ENCODE measurements at regions not wholly inside any gene's neighbourhood (a gene's known extent, or its start where the extent isn't known, plus 50 kb on each side); places are given as distances from the start of the nearest gene placed in this dataset.

GRCh38 chr6:9914951-9915350 lies 499.9 kb downstream of the TFAP2A start:
- ChIA-PET POLR2A (no interaction called here), CTCF (no interaction called here), RAD21 (ENCODE audit: low non-redundant PET in 1 of 2, low total read pairs in 2 of 2, uncharacterized antibody in 2 of 2, unreplicated experiment in 2 of 2) (no interaction called here)
- DNase-seq (ENCODE audit: low read depth, low spot score): no peak
- Histone ChIP-seq H3K4me3 (replicated peaks in 1 of 2; ENCODE audit: low read depth in 1 of 2, low read length in 2 of 2) (no peak overlapping the region), H2AFZ (ENCODE audit: low read depth, low read length, poor library complexity, severe bottlenecking) (no peak overlapping the region), H3K27me3 (ENCODE audit: insufficient read depth, low read length) (no peaks in the 10 kb centered on the region), H3K9me2 (ENCODE audit: insufficient read depth) (no peaks in the 10 kb centered on the region), H3K36me3 (ENCODE audit: control insufficient read depth in 1 of 2, insufficient read depth in 2 of 2, low read length in 2 of 2) (no peaks in the 10 kb centered on the region), H3K4me2 (ENCODE audit: low read length) (no peak overlapping the region), H3K4me1 (ENCODE audit: control insufficient read depth in 1 of 2, insufficient read depth in 2 of 2, low read length in 2 of 2) (no peaks in the 10 kb centered on the region), H3K79me2 (ENCODE audit: insufficient read depth, low read length) (no peaks in the 10 kb centered on the region), H3K9ac (ENCODE audit: low read length) (no peak overlapping the region), H3K27ac (ENCODE audit: low read depth, low read length) (no peak overlapping the region), H4K20me1 (ENCODE audit: insufficient read depth) (no peaks in the 10 kb centered on the region), H3K9me3 (ENCODE audit: control insufficient read depth in 1 of 2, insufficient read depth in 1 of 2, low read depth in 1 of 2, low read length in 2 of 2) (no peaks in the 10 kb centered on the region)
- no peak for ATAC-seq
- intact Hi-C loops (cut with micrococcal nuclease): no loop called here
- TF ChIP-seq ATF3 (IDR thresholded peaks at IDR 0.05): no peak
- TF ChIP-seq SP1 (IDR thresholded peaks at IDR 0.05; ENCODE audit: low read depth): no peak
- TF ChIP-seq, protein P1, sequence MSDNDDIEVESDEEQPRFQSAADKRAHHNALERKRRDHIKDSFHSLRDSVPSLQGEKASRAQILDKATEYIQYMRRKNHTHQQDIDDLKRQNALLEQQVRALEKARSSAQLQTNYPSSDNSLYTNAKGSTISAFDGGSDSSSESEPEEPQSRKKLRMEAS (IDR thresholded peaks at IDR 0.05): no peak
- TF ChIP-seq POLR2AphosphoS5 (IDR thresholded peaks at IDR 0.05; ENCODE audit: low read depth, low read length): no peak
- no peak for TF ChIP-seq SIN3A (IDR thresholded peaks at IDR 0.05; ENCODE audit: low read depth)
- no peak for TF ChIP-seq FOSL1 (IDR thresholded peaks at IDR 0.05; ENCODE audit: low read depth)
- no peak for TF ChIP-seq POLR2A (IDR thresholded peaks at IDR 0.05; ENCODE audit: borderline replicate concordance, extremely low read depth, insufficient read depth, insufficient read length)
- TF ChIP-seq ZFX (IDR thresholded peaks at IDR 0.05): no peak
- no peak for TF ChIP-seq ZNF274 (IDR thresholded peaks at IDR 0.05; ENCODE audit: low read depth, low read length)
- no peak for TF ChIP-seq EGR1 (IDR thresholded peaks at IDR 0.05; ENCODE audit: low read depth)
- TF ChIP-seq, protein P2, sequence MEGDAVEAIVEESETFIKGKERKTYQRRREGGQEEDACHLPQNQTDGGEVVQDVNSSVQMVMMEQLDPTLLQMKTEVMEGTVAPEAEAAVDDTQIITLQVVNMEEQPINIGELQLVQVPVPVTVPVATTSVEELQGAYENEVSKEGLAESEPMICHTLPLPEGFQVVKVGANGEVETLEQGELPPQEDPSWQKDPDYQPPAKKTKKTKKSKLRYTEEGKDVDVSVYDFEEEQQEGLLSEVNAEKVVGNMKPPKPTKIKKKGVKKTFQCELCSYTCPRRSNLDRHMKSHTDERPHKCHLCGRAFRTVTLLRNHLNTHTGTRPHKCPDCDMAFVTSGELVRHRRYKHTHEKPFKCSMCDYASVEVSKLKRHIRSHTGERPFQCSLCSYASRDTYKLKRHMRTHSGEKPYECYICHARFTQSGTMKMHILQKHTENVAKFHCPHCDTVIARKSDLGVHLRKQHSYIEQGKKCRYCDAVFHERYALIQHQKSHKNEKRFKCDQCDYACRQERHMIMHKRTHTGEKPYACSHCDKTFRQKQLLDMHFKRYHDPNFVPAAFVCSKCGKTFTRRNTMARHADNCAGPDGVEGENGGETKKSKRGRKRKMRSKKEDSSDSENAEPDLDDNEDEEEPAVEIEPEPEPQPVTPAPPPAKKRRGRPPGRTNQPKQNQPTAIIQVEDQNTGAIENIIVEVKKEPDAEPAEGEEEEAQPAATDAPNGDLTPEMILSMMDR (IDR thresholded peaks at IDR 0.05 in 2 of 3, conservative IDR thresholded peaks at IDR 0.05 in 1 of 3; ENCODE audit: borderline replicate concordance in 1 of 3, insufficient read depth in 1 of 3, low read depth in 2 of 3, low read length in 2 of 3): no peak
- TF ChIP-seq CEBPB (IDR thresholded peaks at IDR 0.05; ENCODE audit: low read depth): no peak
- no peak for TF ChIP-seq EZH2 (IDR thresholded peaks at IDR 0.05)
- no peak for TF ChIP-seq ELF1 (IDR thresholded peaks at IDR 0.05; ENCODE audit: borderline replicate concordance, low read depth)
- no TSS peak for BruUV-seq (replicated peaks)
